H1 (cell line): ENCODE measurements at regions not wholly inside any gene's neighbourhood (a gene's known extent, or its start where the extent isn't known, plus 50 kb on each side); places are given as distances from the start of the nearest gene placed in this dataset.

ENCODE experiments used
- CTCF ChIA-PET: fragments of 300-600 bp; sonication (Branson Sonifier 250); formaldehyde crosslinking; loops from one replicate; lab custom pipeline; 2021; ENCODE audit not compliant: partially characterized antibody; lab: Charles Lee
- POLR2A ChIA-PET: fragments of 300-600 bp; sonication (Branson Sonifier 250); formaldehyde crosslinking; loops from one replicate; lab custom pipeline; 2021; ENCODE audit warnings: inconsistent platforms; ENCODE audit not compliant: partially characterized antibody; lab: Charles Lee
- DNase-seq, 2 experiments: peaks; one replicate each; pipeline versions ENCODE4 v3.0.0 to v3.0.0-alpha.2; 2010 to 2022; ENCODE audit warnings: low spot score in 2 of 2, low read depth in 1 of 2, mixed read lengths in 1 of 2
- FAIRE-seq: peaks from 2 replicates; lab custom pipeline; 2011; peaks lifted over from hg19 to GRCh38; lab: Jason Lieb, UNC
- H2AFZ ChIP-seq: 2 replicates; pipeline ENCODE4 v1.8.1; 2012; ENCODE audit warnings: low read length, inconsistent platforms
- H2AK5ac ChIP-seq: 2 replicates; pipeline ENCODE4 v1.6.1; 2013; ENCODE audit warnings: low read depth, low read length
- H2BK120ac ChIP-seq: replicated peaks from 2 replicates; pipeline ENCODE3; 2013; ENCODE audit warnings: low read depth, low read length, inconsistent platforms
- H2BK12ac ChIP-seq: 2 replicates; pipeline ENCODE4 v1.6.1; 2013; ENCODE audit warnings: low read depth, low read length
- H2BK15ac ChIP-seq: 2 replicates; pipeline ENCODE4 v1.6.1; 2013; ENCODE audit warnings: low read length
- H2BK20ac ChIP-seq: 2 replicates; pipeline ENCODE4 v1.6.1; 2013; ENCODE audit warnings: low read length
- H2BK5ac ChIP-seq: 2 replicates; pipeline ENCODE4 v1.6.1; 2013; ENCODE audit warnings: low read depth, low read length
- H3K14ac ChIP-seq: 2 replicates; pipeline ENCODE4 v1.6.1; 2013; ENCODE audit warnings: inconsistent platforms; ENCODE audit not compliant: insufficient read length
- H3K18ac ChIP-seq: 2 replicates; pipeline ENCODE4 v1.6.1; 2013; ENCODE audit warnings: low read length; ENCODE audit errors: extremely low read depth
- H3K23ac ChIP-seq: 2 replicates; pipeline ENCODE4 v1.6.1; 2013; ENCODE audit warnings: inconsistent platforms; ENCODE audit not compliant: insufficient read length
- H3K23me2 ChIP-seq: 2 replicates; pipeline ENCODE4 v1.6.1; 2013; ENCODE audit warnings: low read depth, low read length
- H3K27ac ChIP-seq: 2 replicates; pipeline ENCODE4 v1.6.1; 2011; ENCODE audit warnings: low read depth, low read length, inconsistent platforms
- H3K27me3 ChIP-seq, 4 experiments: replicated peaks in 1 of 4; 1 replicate in 1 of 4; 2 replicates in 3 of 4; pipeline versions ENCODE4 v1.6.1 to v1.8.1; 2011 to 2013; ENCODE audit warnings: low read length in 3 of 4, mild to moderate bottlenecking in 3 of 4, inconsistent platforms in 2 of 4, mixed read lengths in 2 of 4, moderate library complexity in 1 of 4; ENCODE audit not compliant: control insufficient read depth in 3 of 4, insufficient read depth in 3 of 4; ENCODE audit errors: extremely low read depth in 1 of 4
- H3K36me3 ChIP-seq, 4 experiments: 2 replicates each; pipeline versions ENCODE4 v1.6.1 to v1.8.1; 2011 to 2013; ENCODE audit warnings: mild to moderate bottlenecking in 4 of 4, low read length in 3 of 4, moderate library complexity in 2 of 4, control low read depth in 1 of 4, inconsistent platforms in 1 of 4; ENCODE audit not compliant: insufficient read depth in 4 of 4, control insufficient read depth in 2 of 4
- H3K4ac ChIP-seq: replicated peaks from 2 replicates; pipeline ENCODE3; 2013; ENCODE audit warnings: low read length, low read depth, mixed read lengths, inconsistent platforms; ENCODE audit not compliant: insufficient read length
- H3K4me1 ChIP-seq, 4 experiments: replicated peaks in 1 of 4; 1 replicate in 1 of 4; 2 replicates in 3 of 4; pipeline versions ENCODE4 v1.6.1 to v1.8.1; 2011 to 2013; ENCODE audit warnings: low read length in 3 of 4, inconsistent platforms in 2 of 4, mixed read lengths in 1 of 4; ENCODE audit not compliant: insufficient read depth in 4 of 4, control insufficient read depth in 3 of 4
- H3K4me2 ChIP-seq, 2 experiments: 2 replicates each; pipeline versions ENCODE4 v1.6.1 to v1.8.1; 2011 to 2013; ENCODE audit warnings: low read depth in 2 of 2, low read length in 2 of 2, control low read depth in 1 of 2, inconsistent platforms in 1 of 2, mild to moderate bottlenecking in 1 of 2; ENCODE audit not compliant: insufficient read depth in 1 of 2
- H3K4me3 ChIP-seq, 4 experiments: fragments of 200-600, 300-600 bp in 1 of 4; sonication (generic), shearing (Covaris generic), sonication (Bioruptor Twin) in 1 of 4; 2 replicates each; pipeline versions ENCODE4 v1.5.1 to v1.8.1; 2011 to 2016; ENCODE audit warnings: low read length in 4 of 4, low read depth in 3 of 4, control low read depth in 2 of 4, inconsistent platforms in 2 of 4, mild to moderate bottlenecking in 2 of 4, mixed read lengths in 1 of 4, moderate library complexity in 1 of 4; ENCODE audit not compliant: insufficient read depth in 2 of 4; ENCODE audit errors: extremely low read depth in 1 of 4
- H3K56ac ChIP-seq: replicated peaks from 2 replicates; pipeline ENCODE3; 2013; ENCODE audit warnings: low read depth, mild to moderate bottlenecking, mixed read lengths, low read length, inconsistent platforms; ENCODE audit not compliant: insufficient read length
- H3K79me1 ChIP-seq: 2 replicates; pipeline ENCODE4 v1.6.1; 2013; ENCODE audit warnings: low read depth, low read length, control low read depth
- H3K79me2 ChIP-seq, 2 experiments: 2 replicates each; pipeline versions ENCODE4 v1.6.1 to v1.8.1; 2012 to 2013; ENCODE audit warnings: low read length in 2 of 2, mild to moderate bottlenecking in 2 of 2, inconsistent platforms in 1 of 2; ENCODE audit not compliant: insufficient read depth in 2 of 2, control insufficient read depth in 1 of 2
- H3K9ac ChIP-seq, 4 experiments: replicated peaks in 1 of 4; 1 replicate in 1 of 4; 2 replicates in 3 of 4; pipeline versions ENCODE4 v1.6.1 to v1.8.1; 2011 to 2013; ENCODE audit warnings: low read depth in 3 of 4, low read length in 3 of 4, control low read depth in 2 of 4, mild to moderate bottlenecking in 2 of 4, moderate library complexity in 2 of 4, inconsistent platforms in 1 of 4; ENCODE audit errors: extremely low read depth in 1 of 4
- H3K9me3 ChIP-seq, 2 experiments: 2 replicates each; pipeline versions ENCODE4 v1.6.1 to v1.8.1; 2012 to 2013; ENCODE audit warnings: mild to moderate bottlenecking in 2 of 2, moderate library complexity in 2 of 2, control low read depth in 1 of 2, inconsistent platforms in 1 of 2, low read depth in 1 of 2, low read length in 1 of 2, mixed read lengths in 1 of 2; ENCODE audit not compliant: insufficient read depth in 2 of 2
- H4K20me1 ChIP-seq, 2 experiments: replicated peaks in 1 of 2; 2 replicates each; pipeline versions ENCODE3 to v1.8.1; 2011 to 2013; ENCODE audit warnings: inconsistent platforms in 2 of 2, low read length in 2 of 2, mild to moderate bottlenecking in 1 of 2; ENCODE audit not compliant: insufficient read depth in 2 of 2, control insufficient read depth in 1 of 2
- H4K5ac ChIP-seq: 2 replicates; pipeline ENCODE4 v1.6.1; 2013; ENCODE audit warnings: low read length, low read depth, mixed read lengths, inconsistent platforms; ENCODE audit not compliant: insufficient read length
- H4K8ac ChIP-seq: 2 replicates; pipeline ENCODE4 v1.8.0; 2013; ENCODE audit warnings: mild to moderate bottlenecking, moderate library complexity, low read length, inconsistent platforms; ENCODE audit not compliant: insufficient read depth; ENCODE audit errors: extremely low read depth
- H4K91ac ChIP-seq: replicated peaks from 2 replicates; pipeline ENCODE3; 2013; ENCODE audit warnings: low read length, mixed read lengths, inconsistent platforms; ENCODE audit not compliant: insufficient read length
- BCL11A ChIP-seq, 2 experiments: IDR thresholded peaks; one replicate each; pipeline ENCODE4 v1.6.1; 2011; ENCODE audit warnings: low read depth in 2 of 2, low read length in 2 of 2, mild to moderate bottlenecking in 2 of 2
- CHD2 ChIP-seq: IDR thresholded peaks from 2 replicates; pipeline ENCODE4 v1.6.1; 2012; ENCODE audit warnings: low read length, improper control_type of control experiment
- HDAC2 ChIP-seq, 2 experiments: fragments of 300-600 bp in 1 of 2; sonication (generic) in 1 of 2; IDR thresholded peaks; 2 replicates each; pipeline ENCODE4 v1.6.1; 2011 to 2012; ENCODE audit warnings: low read depth in 2 of 2, low read length in 2 of 2, mild to moderate bottlenecking in 2 of 2, moderate library complexity in 2 of 2, borderline replicate concordance in 1 of 2, inconsistent platforms in 1 of 2
- HDAC6 ChIP-seq: IDR thresholded peaks from one replicate; pipeline ENCODE4 v1.7.1; 2012; ENCODE audit warnings: low read depth, mild to moderate bottlenecking, inconsistent platforms, low read length, moderate library complexity
- JUND ChIP-seq: IDR thresholded peaks from 2 replicates; pipeline ENCODE4 v1.6.1; 2011; ENCODE audit warnings: mild to moderate bottlenecking, improper control_type of control experiment, low read length
- KDM4A ChIP-seq: IDR thresholded peaks from one replicate; pipeline ENCODE4 v1.7.1; 2012; ENCODE audit warnings: low read depth, mild to moderate bottlenecking, moderate library complexity, low read length, inconsistent platforms; ENCODE audit not compliant: severe bottlenecking
- PHF8 ChIP-seq: fragments of 200-600 bp; sonication (generic); conservative IDR thresholded peaks from 2 replicates; pipeline ENCODE4 v1.7.1; 2012; ENCODE audit warnings: low read depth, mild to moderate bottlenecking, inconsistent platforms, low read length, moderate library complexity
- POU5F1 ChIP-seq: IDR thresholded peaks from 2 replicates; pipeline ENCODE4 v1.6.1; 2011; ENCODE audit warnings: low read depth, mild to moderate bottlenecking, low read length, moderate library complexity
- RFX5 ChIP-seq: IDR thresholded peaks from 2 replicates; pipeline ENCODE4 v1.6.1; 2011; ENCODE audit warnings: low read depth, low read length, improper control_type of control experiment, borderline replicate concordance
- RNF2 ChIP-seq: fragments of 200-900, 300-1000 bp; sonication (generic); IDR thresholded peaks from 2 replicates; pipeline ENCODE4 v1.7.1; 2016; ENCODE audit warnings: borderline replicate concordance, low read depth, mild to moderate bottlenecking, antibody characterized with exemption, low read length; ENCODE audit not compliant: poor library complexity, severe bottlenecking; ENCODE audit errors: missing control alignments
- TBP ChIP-seq: IDR thresholded peaks from 2 replicates; pipeline ENCODE4 v1.6.1; 2011; ENCODE audit warnings: low read depth, low read length, improper control_type of control experiment
- WGBS, 2 experiments: shearing (Covaris generic) in 1 of 2; methylation state at CpG; one replicate each; pipeline versions ENCODE4 v1.1.6 to v1.1.7; 2013 to 2015; ENCODE audit warnings: low lambda C conversion rate in 2 of 2, mixed read lengths in 2 of 2, inconsistent platforms in 1 of 2, low coverage in 1 of 2, missing lambda C conversion rate in 1 of 2; ENCODE audit not compliant: insufficient replicate concordance in 2 of 2, insufficient coverage in 1 of 2, insufficient read length in 1 of 2; ENCODE audit errors: extremely low coverage in 1 of 2, missing lambda C conversion rate in 1 of 2; 5-methylcytosine and 5-hydroxymethylcytosine counted together
- TF ChIP-seq, protein P1 (sequence below): IDR thresholded peaks from 2 replicates; pipeline ENCODE4 v1.6.1; 2011; ENCODE audit warnings: low read depth, mild to moderate bottlenecking, low read length; ENCODE audit not compliant: insufficient read depth

DNA sequence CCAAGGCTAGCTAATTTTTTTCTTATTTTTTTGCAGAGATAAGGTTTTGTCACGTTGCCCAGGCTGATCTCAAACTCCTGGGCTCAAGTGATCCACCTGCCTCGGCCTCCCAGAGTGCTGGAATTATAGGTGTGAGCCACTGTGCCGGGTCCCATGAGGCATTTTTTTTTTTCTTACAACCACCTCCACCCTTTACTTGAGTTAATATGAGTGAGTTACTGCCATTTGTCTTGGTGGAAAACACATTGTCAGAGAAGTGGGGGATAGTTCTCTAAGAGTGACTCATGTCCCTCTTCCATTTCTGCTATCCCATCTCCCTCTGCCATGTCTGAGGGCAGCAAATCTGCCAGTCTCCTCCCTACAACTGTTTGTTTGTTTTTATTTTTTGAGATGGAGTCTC is 163.4 kb upstream of the CLINT1 start:
- no peaks in the 10 kb centered on the region for H3K36me3 ChIP-seq
- H3K23me2 ChIP-seq: no peaks in the 10 kb centered on the region; the same call in 1 of the 2 replicates
- ChIA-PET POLR2A (no interaction called here), CTCF (interaction anchor here (0.9 to 1.6 kb wide), 3 partner anchors 13 to 1083 kb away, joined by 3 to 4 read pairs (median 3); no protein-coding TSS in a partner anchor)
- H3K9ac ChIP-seq: no peak overlapping the region
- no peaks in the 10 kb centered on the region for H3K27me3 ChIP-seq
- H3K56ac ChIP-seq: no peak overlapping the region
- DNase-seq (no peak), FAIRE-seq (no peak)
- no peaks in the 10 kb centered on the region for H3K9me3 ChIP-seq
- no peak overlapping the region for H4K8ac ChIP-seq
- no peaks in the 10 kb centered on the region for H3K79me2 ChIP-seq
- H3K14ac ChIP-seq: no peak overlapping the region
- no peaks in the 10 kb centered on the region for H4K20me1 ChIP-seq
- no peak overlapping the region for H2AFZ ChIP-seq
- H3K23ac ChIP-seq: no peak overlapping the region
- no peak overlapping the region for H3K4ac ChIP-seq
- H3K18ac ChIP-seq: no peak overlapping the region
- H3K4me2 ChIP-seq: no peak overlapping the region
- no peak overlapping the region for H2BK15ac ChIP-seq
- no peak overlapping the region for H3K27ac ChIP-seq
- H2AK5ac ChIP-seq: no peak overlapping the region
- H3K4me3 ChIP-seq: no peak overlapping the region
- no peak overlapping the region for H4K5ac ChIP-seq
- 75% methylated on average over 3 of the region's 3 CpGs; no CpG with 5 or more reads in 1 of the 2 experiments for WGBS, 2 experiments
- H3K79me1 ChIP-seq: no peaks in the 10 kb centered on the region
- no peak overlapping the region for H4K91ac ChIP-seq
- no peak overlapping the region for H2BK12ac ChIP-seq
- H3K4me1 ChIP-seq: peaks cover 0 to 9% (median 5%) of the 10 kb centered on the region in 4 experiments; a peak in 3 of 7 replicates
- H2BK5ac ChIP-seq: no peak overlapping the region
- no peak overlapping the region for H2BK20ac ChIP-seq
- no peak overlapping the region for H2BK120ac ChIP-seq
- TF ChIP-seq PHF8 (no peak), HDAC6 (no peak), CHD2 (no peak), HDAC2 (IDR thresholded peaks at IDR 0.05; ENCODE audit: borderline replicate concordance in 1 of 2, low read depth in 2 of 2, low read length in 2 of 2) (no peak), KDM4A (no peak), TBP (no peak), POU5F1 (no peak), RNF2 (no peak), RFX5 (no peak), BCL11A (IDR thresholded peaks at IDR 0.05; ENCODE audit: low read depth in 2 of 2, low read length in 2 of 2) (no peak), JUND (no peak)
- TF ChIP-seq, protein P1, sequence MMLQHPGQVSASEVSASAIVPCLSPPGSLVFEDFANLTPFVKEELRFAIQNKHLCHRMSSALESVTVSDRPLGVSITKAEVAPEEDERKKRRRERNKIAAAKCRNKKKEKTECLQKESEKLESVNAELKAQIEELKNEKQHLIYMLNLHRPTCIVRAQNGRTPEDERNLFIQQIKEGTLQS: no peak
